Uterus (tissue), 3 donors: ENCODE measurements at regions not wholly inside any gene's neighbourhood (a gene's known extent, or its start where the extent isn't known, plus 50 kb on each side); places are given as distances from the start of the nearest gene placed in this dataset.

Experiments
- DNase-seq, 2 donors: peaks; one replicate each; pipeline ENCODE4 v3.0.0-alpha.2; 2019 to 2020
- H3K27ac ChIP-seq, 2 donors: fragments of 200-600 bp; sonication (generic); 1 replicate in 1 of 2; 2 replicates in 1 of 2; pipeline ENCODE4 v1.5.1; 2016 to 2018
- H3K27me3 ChIP-seq, 2 donors: fragments of 200-600 bp; sonication (generic); one replicate each; pipeline ENCODE4 v1.5.1; 2018 to 2019; ENCODE audit warnings: control low read depth in 1 of 2
- H3K36me3 ChIP-seq, 2 donors: fragments of 200-600 bp; sonication (generic); one replicate each; pipeline ENCODE4 v1.5.1; 2019; ENCODE audit warnings: control low read depth in 1 of 2
- H3K4me1 ChIP-seq, 2 donors: fragments of 200-600 bp; sonication (generic); one replicate each; pipeline ENCODE4 v1.5.1; 2018 to 2019; ENCODE audit warnings: control low read depth in 1 of 2
- H3K4me3 ChIP-seq, 2 donors: fragments of 200-600 bp; sonication (generic); 1 replicate in 1 of 2; 2 replicates in 1 of 2; pipeline ENCODE4 v1.5.1; 2018 to 2019; ENCODE audit warnings: mild to moderate bottlenecking in 1 of 2
- H3K9me3 ChIP-seq, 2 donors: fragments of 200-600 bp; sonication (generic); one replicate each; pipeline ENCODE4 v1.5.1; 2019; ENCODE audit warnings: control low read depth in 1 of 2
- CTCF ChIP-seq, 4 experiments: fragments of 200-600 bp in 2 of 4; fragments of 450-650 bp in 2 of 4; sonication (generic) in 2 of 4; IDR thresholded peaks; one replicate each; pipeline ENCODE4 v1.5.1; 2016 to 2019; ENCODE audit warnings: antibody characterized with exemption in 4 of 4, mild to moderate bottlenecking in 2 of 4, moderate library complexity in 1 of 4
- POLR2A ChIP-seq, 2 donors: fragments of 450-650 bp; IDR thresholded peaks; one replicate each; pipeline ENCODE4 v1.6.1; 2016; ENCODE audit warnings: antibody characterized with exemption in 2 of 2, mild to moderate bottlenecking in 1 of 2, moderate library complexity in 1 of 2
- intact Hi-C: fragments of 100-400 bp; cut with DNase I; formaldehyde crosslinking; loops from one replicate; pipeline ENCODE4 v1.15.1; 2023; ENCODE audit warnings: low total_unique reads
- donor health status: DM: yes; HTN: yes; CAD: no.

DNA sequence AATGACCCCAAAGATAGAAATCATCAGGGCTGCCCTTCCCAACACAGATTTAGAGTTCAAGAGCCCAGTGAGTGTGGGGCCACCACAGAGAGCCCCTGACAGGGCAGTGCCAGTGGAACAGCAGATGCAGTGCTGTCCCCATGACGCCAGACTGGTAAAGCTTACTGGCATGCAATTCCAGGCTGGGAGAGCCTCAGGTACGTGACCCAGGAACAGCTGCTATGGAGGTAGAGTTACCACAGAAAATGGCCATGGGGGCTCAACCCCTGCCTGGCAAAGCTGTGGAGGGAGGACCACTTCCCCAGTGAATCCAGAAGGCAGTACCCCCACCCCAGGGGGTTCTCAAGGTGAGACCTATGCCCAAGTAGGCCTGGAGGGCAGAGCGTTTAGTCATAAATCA is 228.5 kb downstream of the POLR1F start:
- H3K27me3 ChIP-seq: no peaks in the 10 kb centered on the region
- no peak for DNase-seq

GRCh38 chr7:19470031-19470430 is 238.8 kb downstream of the POLR1F start:
- Histone ChIP-seq H3K4me3 (no peak overlapping the region), H3K9me3 (no peaks in the 10 kb centered on the region), H3K27ac (no peak overlapping the region), H3K27me3 (no peaks in the 10 kb centered on the region), H3K36me3 (no peaks in the 10 kb centered on the region), H3K4me1 (no peaks in the 10 kb centered on the region)
- no peak for TF ChIP-seq POLR2A (IDR thresholded peaks at IDR 0.05)
- TF ChIP-seq CTCF (IDR thresholded peaks at IDR 0.05): no peak
- DNase-seq: no peak
- intact Hi-C loops: no loop called here

More for the DNA sequence above, 228.5 kb downstream of the POLR1F start:
- TF ChIP-seq CTCF (IDR thresholded peaks at IDR 0.05) (no peak), POLR2A (IDR thresholded peaks at IDR 0.05) (no peak)
- intact Hi-C loops: no loop called here
- Histone ChIP-seq H3K9me3 (no peaks in the 10 kb centered on the region), H3K4me3 (no peak overlapping the region), H3K36me3 (no peaks in the 10 kb centered on the region), H3K27ac (no peak overlapping the region), H3K4me1 (no peaks in the 10 kb centered on the region)

DNA sequence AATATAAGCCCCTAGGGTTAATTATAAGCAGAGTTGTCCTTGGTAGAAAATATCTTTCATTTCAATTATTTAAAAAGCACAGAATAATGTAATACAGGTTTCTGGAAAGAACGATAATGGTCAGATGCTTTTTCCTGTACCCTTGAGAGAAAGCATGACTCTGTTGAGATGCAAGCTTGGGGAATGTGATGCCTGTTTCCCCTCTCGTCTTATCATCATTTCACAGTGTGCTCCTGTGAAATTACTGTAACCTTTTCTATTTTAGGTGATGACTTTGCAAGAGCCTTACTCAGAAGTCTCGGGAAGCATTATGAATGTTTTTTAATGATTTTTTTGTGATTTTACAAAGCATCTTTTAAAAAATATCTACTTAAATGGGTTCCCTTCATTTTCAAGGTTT is 243.0 kb downstream of the POLR1F start:
- TF ChIP-seq CTCF (IDR thresholded peaks at IDR 0.05) (no peak), POLR2A (IDR thresholded peaks at IDR 0.05) (no peak)
- DNase-seq: no peak
- no peaks in the 10 kb centered on the region for H3K27me3 ChIP-seq
- no peaks in the 10 kb centered on the region for H3K36me3 ChIP-seq
- H3K4me1 ChIP-seq: no peaks in the 10 kb centered on the region
- intact Hi-C loops: no loop called here
- H3K4me3 ChIP-seq: no peak overlapping the region
- no peaks in the 10 kb centered on the region for H3K9me3 ChIP-seq
- H3K27ac ChIP-seq: no peak overlapping the region

DNA sequence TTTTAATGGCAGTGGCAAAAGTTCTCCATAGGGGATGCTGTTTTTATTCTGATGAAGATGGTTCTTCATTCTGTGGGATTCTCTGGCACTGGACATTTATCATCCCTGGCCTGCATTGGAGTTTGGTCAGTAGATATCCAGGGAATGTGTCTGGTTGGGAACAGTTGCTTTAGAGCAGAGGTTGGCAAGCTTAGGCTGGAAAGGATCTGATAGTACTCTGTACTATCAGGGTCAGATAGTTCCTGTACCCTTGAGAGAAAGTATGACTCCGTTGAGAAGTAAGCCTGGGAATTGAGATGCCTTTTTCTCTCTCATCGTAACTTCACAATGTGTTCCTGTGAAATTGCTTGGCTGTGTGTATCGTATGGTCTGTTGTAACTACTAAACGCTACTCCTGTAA is 244.1 kb downstream of the POLR1F start:
- Histone ChIP-seq H3K36me3 (no peaks in the 10 kb centered on the region), H3K4me1 (no peaks in the 10 kb centered on the region), H3K9me3 (no peaks in the 10 kb centered on the region), H3K27ac (no peak overlapping the region), H3K4me3 (no peak overlapping the region), H3K27me3 (no peaks in the 10 kb centered on the region)
- intact Hi-C loops: no loop called here
- no peak for DNase-seq
- TF ChIP-seq CTCF (IDR thresholded peaks at IDR 0.05): no peak
- no peak for TF ChIP-seq POLR2A (IDR thresholded peaks at IDR 0.05)

GRCh38 chr7:19464241-19464640 is 244.6 kb downstream of the POLR1F start:
- Histone ChIP-seq H3K4me1 (no peaks in the 10 kb centered on the region), H3K9me3 (no peaks in the 10 kb centered on the region), H3K4me3 (no peak overlapping the region), H3K27me3 (no peaks in the 10 kb centered on the region), H3K27ac (no peak overlapping the region), H3K36me3 (no peaks in the 10 kb centered on the region)
- intact Hi-C loops: no loop called here
- TF ChIP-seq POLR2A (IDR thresholded peaks at IDR 0.05): no peak
- TF ChIP-seq CTCF (IDR thresholded peaks at IDR 0.05): no peak
- DNase-seq: no peak
